ENCODE measurements at regions not wholly inside any gene's neighbourhood (a gene's known extent, or its start where the extent isn't known, plus 50 kb on each side); places are given as distances from the start of the nearest gene placed in this dataset.

- TF ChIP-seq, protein P1, sequence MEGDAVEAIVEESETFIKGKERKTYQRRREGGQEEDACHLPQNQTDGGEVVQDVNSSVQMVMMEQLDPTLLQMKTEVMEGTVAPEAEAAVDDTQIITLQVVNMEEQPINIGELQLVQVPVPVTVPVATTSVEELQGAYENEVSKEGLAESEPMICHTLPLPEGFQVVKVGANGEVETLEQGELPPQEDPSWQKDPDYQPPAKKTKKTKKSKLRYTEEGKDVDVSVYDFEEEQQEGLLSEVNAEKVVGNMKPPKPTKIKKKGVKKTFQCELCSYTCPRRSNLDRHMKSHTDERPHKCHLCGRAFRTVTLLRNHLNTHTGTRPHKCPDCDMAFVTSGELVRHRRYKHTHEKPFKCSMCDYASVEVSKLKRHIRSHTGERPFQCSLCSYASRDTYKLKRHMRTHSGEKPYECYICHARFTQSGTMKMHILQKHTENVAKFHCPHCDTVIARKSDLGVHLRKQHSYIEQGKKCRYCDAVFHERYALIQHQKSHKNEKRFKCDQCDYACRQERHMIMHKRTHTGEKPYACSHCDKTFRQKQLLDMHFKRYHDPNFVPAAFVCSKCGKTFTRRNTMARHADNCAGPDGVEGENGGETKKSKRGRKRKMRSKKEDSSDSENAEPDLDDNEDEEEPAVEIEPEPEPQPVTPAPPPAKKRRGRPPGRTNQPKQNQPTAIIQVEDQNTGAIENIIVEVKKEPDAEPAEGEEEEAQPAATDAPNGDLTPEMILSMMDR (conservative IDR thresholded peaks at IDR 0.05; ENCODE audit: low read length), result no peak
- no peak for DNase-seq (ENCODE audit: low read depth)
- no peak overlapping the region for H3K4me3 ChIP-seq (ENCODE audit: low read length)
Measured at GRCh38 chr7:13042605-13043236, 355.3 kb downstream of the ARL4A start.

- H3K4me3 ChIP-seq (ENCODE audit: low read length), result no peak overlapping the region
- no peak for DNase-seq (ENCODE audit: low read depth)
- TF ChIP-seq, protein P1 (conservative IDR thresholded peaks at IDR 0.05; ENCODE audit: low read length), result no peak
Measured at GRCh38 chr7:13044309-13044708, 356.9 kb downstream of the ARL4A start.

- DNase-seq (ENCODE audit: low read depth), result no peak
- TF ChIP-seq, protein P1 (conservative IDR thresholded peaks at IDR 0.05; ENCODE audit: low read length), result no peak
- no peak overlapping the region for H3K4me3 ChIP-seq (ENCODE audit: low read length)
Measured at GRCh38 chr7:13047061-13047460, 359.6 kb downstream of the ARL4A start.

- DNase-seq (ENCODE audit: low read depth), result no peak
- TF ChIP-seq, protein P1 (conservative IDR thresholded peaks at IDR 0.05; ENCODE audit: low read length), result no peak
- no peak overlapping the region for H3K4me3 ChIP-seq (ENCODE audit: low read length)
Measured at GRCh38 chr7:13049946-13050345, 362.5 kb downstream of the ARL4A start.

DNA sequence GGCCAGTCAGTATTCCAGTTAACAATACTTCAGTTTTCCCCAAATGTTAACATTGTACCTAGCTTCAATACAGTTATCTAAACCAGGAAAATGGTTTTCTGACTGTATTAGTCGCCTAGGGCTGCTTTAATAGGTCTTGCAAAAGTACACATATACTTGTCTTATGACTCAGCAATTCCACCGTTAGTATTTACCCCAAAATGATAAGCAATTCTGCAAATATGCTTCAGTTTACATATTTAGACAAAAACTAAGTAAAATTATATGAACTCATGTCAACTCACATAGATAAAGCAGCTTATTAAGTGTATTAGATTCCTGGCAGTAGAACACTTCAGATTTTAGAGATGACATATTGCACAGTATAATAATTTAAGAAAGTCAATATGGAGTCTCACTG lies 363.3 kb downstream of the ARL4A start:
- DNase-seq (ENCODE audit: low read depth), result peak; percentile 53
- TF ChIP-seq, protein P1 (conservative IDR thresholded peaks at IDR 0.05; ENCODE audit: low read length), result no peak
- no peak overlapping the region for H3K4me3 ChIP-seq (ENCODE audit: low read length)

- TF ChIP-seq, protein P1 (conservative IDR thresholded peaks at IDR 0.05; ENCODE audit: low read length), result no peak
- no peak overlapping the region for H3K4me3 ChIP-seq (ENCODE audit: low read length)
Measured at GRCh38 chr7:13055732-13056368, 368.4 kb downstream of the ARL4A start.

More at GRCh38 chr7:13055732-13056368, 368.4 kb downstream of the ARL4A start:
- DNase-seq (ENCODE audit: low read depth), result no peak

All from AG10803 (cell line).